ENCODE measurements at regions not wholly inside any gene's neighbourhood (a gene's known extent, or its start where the extent isn't known, plus 50 kb on each side); places are given as distances from the start of the nearest gene placed in this dataset.

- no peak for DNase-seq (ENCODE audit: low read depth)
- Histone ChIP-seq H3K36me3 (ENCODE audit: control insufficient read depth, insufficient read depth, low read length) (no peaks in the 10 kb centered on the region), H3K27me3 (ENCODE audit: control insufficient read depth, insufficient read depth, low read length) (peaks cover 2% of the 10 kb centered on the region), H3K4me3 (ENCODE audit: low read depth, low read length) (no peak overlapping the region)
- no peak for TF ChIP-seq CTCF (IDR thresholded peaks at IDR 0.05; ENCODE audit: insufficient read depth, low read length, poor library complexity, severe bottlenecking)
These were observed 220.8 kb upstream of the NFE2L3 start for GRCh38 chr7:25931156-25931555.

- Histone ChIP-seq H3K36me3 (ENCODE audit: control insufficient read depth, insufficient read depth, low read length) (no peaks in the 10 kb centered on the region), H3K27me3 (ENCODE audit: control insufficient read depth, insufficient read depth, low read length) (peaks cover 2% of the 10 kb centered on the region), H3K4me3 (ENCODE audit: low read depth, low read length) (no peak overlapping the region)
- no peak for TF ChIP-seq CTCF (IDR thresholded peaks at IDR 0.05; ENCODE audit: insufficient read depth, low read length, poor library complexity, severe bottlenecking)
- DNase-seq (ENCODE audit: low read depth), result no peak
These were observed 218.1 kb upstream of the NFE2L3 start for GRCh38 chr7:25933921-25934320.

GRCh38 chr7:25940086-25940906, 211.7 kb upstream of the NFE2L3 start:
- no peak overlapping the region for H3K4me3 ChIP-seq (ENCODE audit: low read depth, low read length)
- TF ChIP-seq CTCF (IDR thresholded peaks at IDR 0.05; ENCODE audit: insufficient read depth, low read length, poor library complexity, severe bottlenecking), result no peak
- H3K27me3 ChIP-seq (ENCODE audit: control insufficient read depth, insufficient read depth, low read length), result no peaks in the 10 kb centered on the region
- no peak for DNase-seq (ENCODE audit: low read depth)
- H3K36me3 ChIP-seq (ENCODE audit: control insufficient read depth, insufficient read depth, low read length), result no peaks in the 10 kb centered on the region

- DNase-seq (ENCODE audit: low read depth), result no peak
- no peak for TF ChIP-seq CTCF (IDR thresholded peaks at IDR 0.05; ENCODE audit: insufficient read depth, low read length, poor library complexity, severe bottlenecking)
These were observed 207.1 kb upstream of the NFE2L3 start for GRCh38 chr7:25944777-25945515.

GRCh38 chr7:25945608-25946007, 206.4 kb upstream of the NFE2L3 start:
- no peak for DNase-seq (ENCODE audit: low read depth)
- no peak for TF ChIP-seq CTCF (IDR thresholded peaks at IDR 0.05; ENCODE audit: insufficient read depth, low read length, poor library complexity, severe bottlenecking)

More at GRCh38 chr7:25944777-25945515, 207.1 kb upstream of the NFE2L3 start:
- Histone ChIP-seq H3K36me3 (ENCODE audit: control insufficient read depth, insufficient read depth, low read length) (no peaks in the 10 kb centered on the region), H3K4me3 (ENCODE audit: low read depth, low read length) (no peak overlapping the region), H3K27me3 (ENCODE audit: control insufficient read depth, insufficient read depth, low read length) (no peaks in the 10 kb centered on the region)

More at GRCh38 chr7:25945608-25946007, 206.4 kb upstream of the NFE2L3 start:
- Histone ChIP-seq H3K4me3 (ENCODE audit: low read depth, low read length) (no peak overlapping the region), H3K36me3 (ENCODE audit: control insufficient read depth, insufficient read depth, low read length) (no peaks in the 10 kb centered on the region), H3K27me3 (ENCODE audit: control insufficient read depth, insufficient read depth, low read length) (no peaks in the 10 kb centered on the region)
